Endothelial cell of umbilical vein (primary cell): ENCODE measurements at regions not wholly inside any gene's neighbourhood (a gene's known extent, or its start where the extent isn't known, plus 50 kb on each side); places are given as distances from the start of the nearest gene placed in this dataset.

Source experiments
- BruUV-seq: library from RNA; stranded (reverse); fragments of 400-500 nt; replicated peaks from 2 replicates; lab custom pipeline; 2021; lab: Mats Ljungman, UMichigan
- CTCF ChIA-PET: fragments of 300-600, 350-600 bp; sonication (Branson Sonifier 250); formaldehyde crosslinking; loops from one replicate; lab custom pipeline; 2021; ENCODE audit warnings: antibody characterized with exemption, inconsistent platforms; lab: Charles Lee
- POLR2A ChIA-PET: fragments of 300-600, 350-600 bp; sonication (Branson Sonifier 250); formaldehyde crosslinking; loops from one replicate; lab custom pipeline; 2021; ENCODE audit warnings: antibody characterized with exemption, inconsistent platforms; lab: Charles Lee
- DNase-seq: peaks from one replicate; pipeline ENCODE4 v3.0.0-alpha.2; 2011; ENCODE audit warnings: low read depth, low spot score
- FAIRE-seq: peaks from 2 replicates; lab custom pipeline; 2011; peaks lifted over from hg19 to GRCh38; lab: Jason Lieb, UNC
- H2AFZ ChIP-seq: 2 replicates; pipeline ENCODE4 v1.6.0; 2012; ENCODE audit warnings: low read depth, low read length, control low read depth, inconsistent platforms
- H3K27ac ChIP-seq: 2 replicates; pipeline ENCODE4 v1.5.1; 2011; ENCODE audit warnings: low read depth, mild to moderate bottlenecking, control low read depth, low read length, moderate library complexity; ENCODE audit not compliant: insufficient read depth
- H3K27me3 ChIP-seq, 2 experiments: 2 replicates each; pipeline versions ENCODE4 v1.6.0 to v1.6.1; 2011; ENCODE audit warnings: low read length in 2 of 2, mixed read lengths in 1 of 2; ENCODE audit not compliant: control insufficient read depth in 2 of 2, insufficient read depth in 2 of 2
- H3K36me3 ChIP-seq, 2 experiments: 2 replicates in 1 of 2; 3 replicates in 1 of 2; pipeline ENCODE4 v1.5.1; 2011; ENCODE audit warnings: low read length in 2 of 2, mild to moderate bottlenecking in 1 of 2, moderate library complexity in 1 of 2; ENCODE audit not compliant: control insufficient read depth in 2 of 2, insufficient read depth in 2 of 2; ENCODE audit errors: extremely low read depth in 1 of 2
- H3K4me1 ChIP-seq: 3 replicates; pipeline ENCODE4 v1.5.1; 2011; ENCODE audit warnings: mild to moderate bottlenecking, low read length; ENCODE audit not compliant: control insufficient read depth, insufficient read depth; ENCODE audit errors: extremely low read depth
- H3K4me2 ChIP-seq: 2 replicates; pipeline ENCODE4 v1.6.1; 2011; ENCODE audit warnings: low read length, control low read depth, mixed read lengths; ENCODE audit not compliant: insufficient read depth
- H3K4me3 ChIP-seq, 3 experiments: fragments of 200-600 bp in 1 of 3; sonication (generic), shearing (Covaris generic) in 1 of 3; replicated peaks in 1 of 3; 2 replicates each; pipeline ENCODE4 v1.5.1; 2011 to 2016; ENCODE audit warnings: control low read depth in 3 of 3, low read length in 3 of 3, mild to moderate bottlenecking in 2 of 3, inconsistent platforms in 1 of 3, low read depth in 1 of 3, moderate library complexity in 1 of 3; ENCODE audit not compliant: insufficient read depth in 1 of 3
- H3K79me2 ChIP-seq: 2 replicates; pipeline ENCODE4 v1.6.0; 2012; ENCODE audit warnings: low read length, inconsistent platforms; ENCODE audit not compliant: control insufficient read depth, insufficient read depth
- H3K9ac ChIP-seq: replicated peaks from 2 replicates; pipeline ENCODE3; 2011; ENCODE audit warnings: low read length, control low read depth; ENCODE audit not compliant: insufficient read depth; ENCODE audit errors: extremely low read depth
- H3K9me1 ChIP-seq: replicated peaks from 3 replicates; pipeline ENCODE4 v1.6.0; 2011; ENCODE audit warnings: mild to moderate bottlenecking, low read length; ENCODE audit not compliant: control insufficient read depth, insufficient read depth; ENCODE audit errors: extremely low read depth
- H3K9me3 ChIP-seq: replicated peaks from 2 replicates; pipeline ENCODE4 v1.5.1; 2012; ENCODE audit warnings: low read length, inconsistent platforms; ENCODE audit not compliant: control insufficient read depth, insufficient read depth
- H4K20me1 ChIP-seq: replicated peaks from 2 replicates; pipeline ENCODE3; 2011; ENCODE audit warnings: mild to moderate bottlenecking, low read length; ENCODE audit not compliant: control insufficient read depth, insufficient read depth; ENCODE audit errors: extremely low read depth
- CTCF ChIP-seq, 2 donors: IDR thresholded peaks; 1 replicate in 1 of 2; 2 replicates in 1 of 2; pipeline ENCODE4 v1.5.1; 2011; ENCODE audit warnings: low read length in 2 of 2, mild to moderate bottlenecking in 2 of 2, moderate library complexity in 2 of 2, control low read depth in 1 of 2, inconsistent platforms in 1 of 2, low read depth in 1 of 2; ENCODE audit not compliant: insufficient read depth in 1 of 2; ENCODE audit errors: extremely low read depth in 1 of 2
- EZH2 ChIP-seq: IDR thresholded peaks from 2 replicates; pipeline ENCODE4 v1.6.1; 2012; ENCODE audit warnings: borderline replicate concordance, low read depth, mild to moderate bottlenecking, moderate library complexity, low read length, inconsistent platforms; ENCODE audit not compliant: severe bottlenecking
- FOS ChIP-seq: IDR thresholded peaks from 2 replicates; pipeline ENCODE4 v1.6.1; 2011; ENCODE audit warnings: mild to moderate bottlenecking, low read length, moderate library complexity, borderline replicate concordance; ENCODE audit not compliant: insufficient read depth
- GATA2 ChIP-seq: IDR thresholded peaks from 2 replicates; pipeline ENCODE4 v1.7.0; 2011; ENCODE audit warnings: low read depth, mild to moderate bottlenecking, moderate library complexity, mixed read lengths, low read length; ENCODE audit not compliant: insufficient read length, insufficient read depth
- JUN ChIP-seq: IDR thresholded peaks from 2 replicates; pipeline ENCODE4 v1.6.1; 2011; ENCODE audit warnings: borderline replicate concordance, low read depth; ENCODE audit not compliant: insufficient read length, insufficient read depth
- MAX ChIP-seq: IDR thresholded peaks from 2 replicates; pipeline ENCODE4 v1.6.1; 2011; ENCODE audit not compliant: insufficient read depth, insufficient read length
- MYC ChIP-seq: IDR thresholded peaks from one replicate; pipeline ENCODE4 v1.6.1; 2011; ENCODE audit warnings: mild to moderate bottlenecking, low read depth, low read length
- POLR2A ChIP-seq: IDR thresholded peaks from 2 replicates; pipeline ENCODE4 v1.6.1; 2012; ENCODE audit warnings: low read depth, mild to moderate bottlenecking, control low read depth, low read length
- POLR2AphosphoS5 ChIP-seq: IDR thresholded peaks from 2 replicates; pipeline ENCODE4 v1.6.1; 2012; ENCODE audit warnings: low read depth, mild to moderate bottlenecking, control low read depth, low read length, moderate library complexity; ENCODE audit not compliant: insufficient read depth
- dilution Hi-C: fragments of 300-500 bp; cut with MboI; formaldehyde crosslinking; loops from one replicate; pipeline ENCODE4 v1.15.0; 2019; ENCODE audit warnings: low sequenced_read_pairs; ENCODE audit not compliant: extremely low pct_ligation_motif_present
- intact Hi-C: fragments of 100-400 bp; cut with micrococcal nuclease; formaldehyde crosslinking; loops from one replicate; pipeline ENCODE4 v1.10.0; 2022

- no peaks in the 10 kb centered on the region for H4K20me1 ChIP-seq
- FAIRE-seq (no peak), DNase-seq (no peak)
- ChIA-PET CTCF (no interaction called here), POLR2A (no interaction called here)
- intact Hi-C loops (no loop called here), dilution Hi-C loops (no loop called here)
- no peak overlapping the region for H3K27ac ChIP-seq
- no peak overlapping the region for H3K4me2 ChIP-seq
- H2AFZ ChIP-seq = no peak overlapping the region
- peaks cover 0 to 2% of the 10 kb centered on the region in 2 experiments for H3K27me3 ChIP-seq
- no peak overlapping the region for H3K9ac ChIP-seq
- H3K9me3 ChIP-seq = no peaks in the 10 kb centered on the region
- H3K4me1 ChIP-seq = no peaks in the 10 kb centered on the region
- no peaks in the 10 kb centered on the region for H3K79me2 ChIP-seq
- TF ChIP-seq MYC (no peak), MAX (no peak), POLR2A (no peak), EZH2 (no peak), FOS (no peak), CTCF (IDR thresholded peaks at IDR 0.05; ENCODE audit: extremely low read depth in 1 of 2, insufficient read depth in 1 of 2, low read depth in 1 of 2, low read length in 2 of 2) (no peak), POLR2AphosphoS5 (no peak), GATA2 (no peak), JUN (no peak)
- no peaks in the 10 kb centered on the region for H3K36me3 ChIP-seq
- no peaks in the 10 kb centered on the region for H3K9me1 ChIP-seq
- BruUV-seq = no TSS peak
- no peak overlapping the region for H3K4me3 ChIP-seq
Observed at GRCh38 chr2:226631187-226631586, 168.4 kb downstream of the IRS1 start.
